ENCODE measurements at regions not wholly inside any gene's neighbourhood (a gene's known extent, or its start where the extent isn't known, plus 50 kb on each side); places are given as distances from the start of the nearest gene placed in this dataset.

GRCh38 chr17:65430209-65430833, 131.1 kb downstream of the AXIN2 start (continued):
- TF ChIP-seq CTCF (conservative IDR thresholded peaks at IDR 0.05; ENCODE audit: low read depth in 2 of 2) (no peak), EZH2phosphoT487 (IDR thresholded peaks at IDR 0.05; ENCODE audit: unreplicated experiment) (no peak), ZNF462 (CRISPR knock-in tag; IDR thresholded peaks at IDR 0.05) (no peak)

GRCh38 chr17:65423346-65424140, 137.9 kb downstream of the AXIN2 start:
- Mint-ChIP-seq H3K27ac (no peak overlapping the region), H3K36me3 (ENCODE audit: low read depth) (no peaks in the 10 kb centered on the region; the same call in 1 of the 3 replicates), H3K27me3 (ENCODE audit: insufficient read depth, low read depth, poor library complexity) (no peaks in the 10 kb centered on the region), H3K4me3 (no peak overlapping the region), H3K4me1 (no peaks in the 10 kb centered on the region), H3K9me3 (peaks cover 18% of the 10 kb centered on the region)
- Histone ChIP-seq H3K27me3 (ENCODE audit: insufficient read depth) (no peaks in the 10 kb centered on the region), H2AFZ (no peak overlapping the region), H3K79me2 (replicated peaks; ENCODE audit: insufficient read depth) (no peaks in the 10 kb centered on the region), H3F3A (replicated peaks; ENCODE audit: low read depth) (no peaks in the 10 kb centered on the region), H3K4me3 (no peak overlapping the region), H4K20me1 (replicated peaks; ENCODE audit: insufficient read depth) (no peaks in the 10 kb centered on the region), H3K9me2 (ENCODE audit: insufficient read depth) (no peaks in the 10 kb centered on the region), H3K36me3 (ENCODE audit: insufficient read depth) (no peaks in the 10 kb centered on the region), H3K27ac (ENCODE audit: low read depth) (no peak overlapping the region), H3K4me2 (no peak overlapping the region), H3K4me1 (ENCODE audit: insufficient read depth) (no peaks in the 10 kb centered on the region)
- DNase-seq (ENCODE audit: low spot score): peak; percentile 14
- TF ChIP-seq CTCF (conservative IDR thresholded peaks at IDR 0.05; ENCODE audit: low read depth in 2 of 2) (peak; percentile 9 to 21; a peak in 2 of 4 replicates), STAT1 (IDR thresholded peaks at IDR 0.05; ENCODE audit: unreplicated experiment) (no peak), CREB1 (CRISPR knock-in tag; IDR thresholded peaks at IDR 0.05; ENCODE audit: low read depth) (no peak)
- peak; percentile 33; the same call in 1 of the 3 replicates for ATAC-seq
